ENCODE measurements at regions not wholly inside any gene's neighbourhood (a gene's known extent, or its start where the extent isn't known, plus 50 kb on each side); places are given as distances from the start of the nearest gene placed in this dataset.

GRCh38 chr12:98178126-98178525, 337.3 kb upstream of the TMPO start:
- TF ChIP-seq CTCF (IDR thresholded peaks at IDR 0.05 in 8 of 11, conservative IDR thresholded peaks at IDR 0.05 in 3 of 11) (no peak), POLR2AphosphoS5 (IDR thresholded peaks at IDR 0.05) (no peak), POLR2A (IDR thresholded peaks at IDR 0.05) (no peak)

Measured in spleen (tissue), 7 donors.